Fibroblast of villous mesenchyme (primary cell): ENCODE measurements at regions not wholly inside any gene's neighbourhood (a gene's known extent, or its start where the extent isn't known, plus 50 kb on each side); places are given as distances from the start of the nearest gene placed in this dataset.
"Not testable (repeated sequence)": the region's sequence is repeated elsewhere in the genome, so short reads cannot be mapped to it uniquely, and the experiment has no call there.

ENCODE experiments used
- DNase-seq: peaks from one replicate; pipeline ENCODE4 v3.0.0-alpha.2; 2010; ENCODE audit warnings: low read depth
- H3K4me3 ChIP-seq: 2 replicates; pipeline ENCODE4 v1.5.1; 2011; ENCODE audit warnings: low read depth, mild to moderate bottlenecking, low read length
- TF ChIP-seq, protein P1 (sequence below): IDR thresholded peaks from 2 replicates; pipeline ENCODE4 v1.5.1; 2012; ENCODE audit warnings: low read depth, mild to moderate bottlenecking, low read length; ENCODE audit not compliant: insufficient read depth

DNA sequence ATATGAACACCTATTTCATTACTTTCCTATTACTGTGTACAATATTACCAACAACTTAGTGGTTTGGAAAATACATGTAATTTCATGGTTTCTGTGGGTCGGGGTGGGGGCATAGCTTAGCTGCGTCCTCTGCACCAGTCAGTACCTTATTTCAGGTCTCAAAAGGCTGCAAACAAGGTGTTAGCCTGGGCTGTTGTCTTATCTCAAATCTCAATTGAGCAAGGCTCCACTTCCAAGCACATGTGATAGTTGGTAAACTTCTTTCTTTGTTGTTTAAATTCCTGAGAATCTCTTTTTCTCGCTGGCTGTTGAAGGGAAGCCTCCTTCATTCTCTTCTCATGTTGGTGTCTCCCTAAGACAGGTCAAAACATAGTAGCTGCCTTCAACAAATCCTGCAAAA is 485.4 kb downstream of the AMY1C start:
- DNase-seq = no peak
- TF ChIP-seq, protein P1, sequence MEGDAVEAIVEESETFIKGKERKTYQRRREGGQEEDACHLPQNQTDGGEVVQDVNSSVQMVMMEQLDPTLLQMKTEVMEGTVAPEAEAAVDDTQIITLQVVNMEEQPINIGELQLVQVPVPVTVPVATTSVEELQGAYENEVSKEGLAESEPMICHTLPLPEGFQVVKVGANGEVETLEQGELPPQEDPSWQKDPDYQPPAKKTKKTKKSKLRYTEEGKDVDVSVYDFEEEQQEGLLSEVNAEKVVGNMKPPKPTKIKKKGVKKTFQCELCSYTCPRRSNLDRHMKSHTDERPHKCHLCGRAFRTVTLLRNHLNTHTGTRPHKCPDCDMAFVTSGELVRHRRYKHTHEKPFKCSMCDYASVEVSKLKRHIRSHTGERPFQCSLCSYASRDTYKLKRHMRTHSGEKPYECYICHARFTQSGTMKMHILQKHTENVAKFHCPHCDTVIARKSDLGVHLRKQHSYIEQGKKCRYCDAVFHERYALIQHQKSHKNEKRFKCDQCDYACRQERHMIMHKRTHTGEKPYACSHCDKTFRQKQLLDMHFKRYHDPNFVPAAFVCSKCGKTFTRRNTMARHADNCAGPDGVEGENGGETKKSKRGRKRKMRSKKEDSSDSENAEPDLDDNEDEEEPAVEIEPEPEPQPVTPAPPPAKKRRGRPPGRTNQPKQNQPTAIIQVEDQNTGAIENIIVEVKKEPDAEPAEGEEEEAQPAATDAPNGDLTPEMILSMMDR = no peak
- H3K4me3 ChIP-seq = no peak overlapping the region

DNA sequence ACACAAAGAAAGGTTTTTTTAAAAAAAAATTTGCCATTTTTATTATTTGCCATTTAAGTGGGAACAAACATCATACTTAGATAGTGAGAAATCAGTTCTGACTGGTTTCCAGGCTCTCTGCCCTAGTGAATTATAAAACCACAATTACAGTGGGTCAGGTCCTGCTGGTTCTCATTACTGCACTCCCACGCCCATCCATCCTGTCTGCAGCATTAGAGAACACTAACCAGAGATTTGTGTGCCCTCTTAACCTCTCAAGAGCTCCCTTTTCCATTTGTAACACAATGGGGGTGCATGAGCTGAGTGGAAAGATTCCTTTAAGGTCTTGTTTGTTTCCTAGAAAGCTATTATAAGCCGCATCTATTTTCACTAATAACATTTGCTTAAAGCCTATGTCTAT is 489.3 kb downstream of the AMY1C start:
- TF ChIP-seq, protein P1 = no peak
- DNase-seq = no peak
- H3K4me3 ChIP-seq = no peak overlapping the region

GRCh38 chr1:104248385-104248784 is 498.7 kb downstream of the AMY1C start:
- no peak overlapping the region for H3K4me3 ChIP-seq
- TF ChIP-seq, protein P1 = no peak
- no peak for DNase-seq

- no peak overlapping the region for H3K4me3 ChIP-seq
- TF ChIP-seq, protein P1 = no peak
- DNase-seq = no peak
Measured at GRCh38 chr1:104259481-104259880, 509.8 kb downstream of the AMY1C start.

GRCh38 chr1:104263110-104263509 is 513.4 kb downstream of the AMY1C start:
- not testable (repeated sequence) for DNase-seq, H3K4me3 ChIP-seq

DNA sequence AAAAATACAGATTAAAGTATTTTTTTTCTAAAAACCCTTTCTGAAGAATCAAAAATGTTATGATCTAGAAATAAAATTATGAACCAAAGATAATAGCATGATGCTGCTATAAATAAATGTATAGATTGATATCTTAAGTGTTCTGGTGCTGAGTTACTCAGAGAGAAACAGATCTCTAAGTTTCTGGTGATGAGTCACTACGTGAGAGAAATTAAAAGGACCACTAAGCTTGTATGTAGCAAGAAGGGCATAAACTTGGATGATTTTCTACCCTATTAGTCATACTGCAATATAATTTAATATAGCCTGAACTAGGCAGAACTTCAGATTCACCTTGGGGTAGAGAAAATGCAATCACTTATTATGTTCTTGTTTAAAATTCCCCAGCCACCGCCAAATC is 514.8 kb downstream of the AMY1C start:
- TF ChIP-seq, protein P1 = no peak
- no peak for DNase-seq
- no peak overlapping the region for H3K4me3 ChIP-seq

DNA sequence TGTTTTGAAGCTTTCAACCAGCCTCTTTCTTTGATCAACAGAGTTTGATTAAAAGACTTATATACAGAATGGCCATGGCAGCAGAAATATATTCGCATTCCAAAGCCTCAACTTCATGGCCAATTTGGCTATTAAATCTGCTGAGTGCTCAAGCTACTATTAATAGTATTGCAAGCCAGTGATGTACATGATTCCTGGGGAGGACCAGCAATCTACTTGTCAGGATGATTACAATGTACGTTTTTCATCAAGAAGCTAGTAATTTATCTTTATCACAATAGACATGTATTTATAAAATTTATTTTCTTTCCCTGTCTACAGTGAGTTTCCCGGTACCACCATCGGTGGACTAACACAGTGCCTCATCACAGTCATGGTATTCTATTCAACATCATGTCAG is 515.5 kb downstream of the AMY1C start:
- TF ChIP-seq, protein P1 = no peak
- DNase-seq = no peak
- no peak overlapping the region for H3K4me3 ChIP-seq
